GM12872 (cell line): ENCODE measurements at regions not wholly inside any gene's neighbourhood (a gene's known extent, or its start where the extent isn't known, plus 50 kb on each side); places are given as distances from the start of the nearest gene placed in this dataset.

Source experiments
- TF ChIP-seq, protein P1 (sequence below): IDR thresholded peaks from 3 replicates; pipeline ENCODE4 v1.5.1; 2011; ENCODE audit warnings: low read depth, mild to moderate bottlenecking, low read length, moderate library complexity; ENCODE audit not compliant: insufficient read depth

DNA sequence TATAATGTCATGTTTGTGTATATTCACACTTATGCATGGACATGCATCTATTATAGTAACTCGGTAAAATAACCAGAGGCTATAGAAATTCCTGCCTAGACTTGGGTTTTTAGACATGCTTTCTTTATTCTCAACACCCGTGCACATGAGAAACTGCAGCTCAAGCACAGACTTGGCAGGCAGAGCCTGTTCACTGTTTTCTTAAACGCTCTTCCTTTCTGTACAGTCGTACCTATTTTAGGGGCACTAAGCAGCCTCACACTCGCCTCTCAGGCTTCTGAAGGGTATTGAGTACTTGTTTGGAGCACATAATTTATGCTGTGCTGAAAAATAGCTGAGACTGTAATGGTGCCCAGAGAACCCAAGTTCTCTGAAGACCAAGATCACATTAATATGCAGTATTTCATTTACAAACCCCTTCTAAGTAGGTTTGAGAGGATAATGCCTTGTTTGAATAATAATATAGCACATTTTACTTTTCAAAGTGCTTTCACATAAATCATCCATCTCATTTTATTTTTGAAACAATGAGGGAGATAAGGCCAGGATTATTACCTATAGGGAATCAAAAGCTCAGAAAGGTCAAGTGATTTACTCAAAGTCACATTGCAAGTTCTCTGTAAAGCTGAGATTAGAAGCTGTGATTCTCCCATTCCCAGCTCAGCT lies 429.9 kb downstream of the SPRY2 start:
- TF ChIP-seq, protein P1, sequence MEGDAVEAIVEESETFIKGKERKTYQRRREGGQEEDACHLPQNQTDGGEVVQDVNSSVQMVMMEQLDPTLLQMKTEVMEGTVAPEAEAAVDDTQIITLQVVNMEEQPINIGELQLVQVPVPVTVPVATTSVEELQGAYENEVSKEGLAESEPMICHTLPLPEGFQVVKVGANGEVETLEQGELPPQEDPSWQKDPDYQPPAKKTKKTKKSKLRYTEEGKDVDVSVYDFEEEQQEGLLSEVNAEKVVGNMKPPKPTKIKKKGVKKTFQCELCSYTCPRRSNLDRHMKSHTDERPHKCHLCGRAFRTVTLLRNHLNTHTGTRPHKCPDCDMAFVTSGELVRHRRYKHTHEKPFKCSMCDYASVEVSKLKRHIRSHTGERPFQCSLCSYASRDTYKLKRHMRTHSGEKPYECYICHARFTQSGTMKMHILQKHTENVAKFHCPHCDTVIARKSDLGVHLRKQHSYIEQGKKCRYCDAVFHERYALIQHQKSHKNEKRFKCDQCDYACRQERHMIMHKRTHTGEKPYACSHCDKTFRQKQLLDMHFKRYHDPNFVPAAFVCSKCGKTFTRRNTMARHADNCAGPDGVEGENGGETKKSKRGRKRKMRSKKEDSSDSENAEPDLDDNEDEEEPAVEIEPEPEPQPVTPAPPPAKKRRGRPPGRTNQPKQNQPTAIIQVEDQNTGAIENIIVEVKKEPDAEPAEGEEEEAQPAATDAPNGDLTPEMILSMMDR, result no peak

DNA sequence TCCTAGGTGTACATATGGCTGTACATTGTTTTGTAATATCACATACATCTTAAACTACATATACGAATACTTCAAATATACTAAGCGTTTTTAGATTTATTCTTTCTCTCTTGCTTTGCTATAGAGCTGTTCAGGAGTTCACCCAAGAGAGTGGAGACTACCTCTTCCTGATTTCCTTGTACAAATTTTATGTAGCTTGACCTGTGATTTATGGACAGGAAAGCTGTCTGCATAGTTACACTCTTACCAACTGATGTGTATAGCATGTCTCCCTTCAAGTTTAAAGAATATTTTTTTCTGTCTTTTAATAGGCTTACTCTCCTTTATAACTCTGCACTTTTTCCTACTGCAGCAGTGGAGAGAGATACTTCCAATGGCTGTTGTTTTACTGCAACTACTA lies 428.7 kb downstream of the NDFIP2 start:
- TF ChIP-seq, protein P1, result no peak

DNA sequence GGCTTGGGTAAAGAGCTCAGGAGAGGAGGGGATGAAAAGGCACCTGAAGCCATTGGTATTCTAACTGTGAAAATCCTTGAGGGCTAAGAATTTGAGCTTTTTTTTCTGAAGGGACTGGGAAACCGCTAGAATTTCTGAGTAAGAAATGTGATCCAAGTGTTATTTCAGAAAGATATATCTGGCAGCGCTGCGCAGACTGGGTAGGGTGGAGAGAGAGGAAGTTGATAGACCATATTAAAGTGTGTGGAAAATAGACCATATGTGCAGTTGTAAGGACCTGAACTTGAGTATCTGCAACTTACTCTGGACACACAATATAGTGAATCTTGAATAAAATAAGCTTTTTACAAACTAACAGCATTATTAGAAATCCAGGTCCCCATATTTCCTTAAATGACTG lies 427.4 kb downstream of the NDFIP2 start:
- TF ChIP-seq, protein P1, result no peak

DNA sequence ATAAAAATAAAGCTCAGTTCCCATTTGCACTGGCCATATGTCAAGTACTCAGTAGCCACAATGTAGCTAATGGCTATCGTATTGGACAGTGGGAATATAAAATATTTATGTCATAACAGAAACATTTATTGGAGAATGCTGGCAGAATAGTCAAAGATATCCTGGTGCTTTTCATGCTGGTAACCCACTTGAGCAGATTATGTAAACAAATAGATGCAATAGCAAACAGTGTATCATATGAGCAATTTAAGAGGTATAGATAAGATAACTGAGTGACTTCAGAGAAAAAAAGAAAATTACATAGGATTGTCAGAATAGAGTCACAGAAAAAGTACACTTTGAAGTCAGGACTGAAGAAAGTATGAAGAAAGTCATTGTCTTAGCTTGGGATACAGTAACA lies 426.6 kb downstream of the NDFIP2 start:
- TF ChIP-seq, protein P1, result no peak

DNA sequence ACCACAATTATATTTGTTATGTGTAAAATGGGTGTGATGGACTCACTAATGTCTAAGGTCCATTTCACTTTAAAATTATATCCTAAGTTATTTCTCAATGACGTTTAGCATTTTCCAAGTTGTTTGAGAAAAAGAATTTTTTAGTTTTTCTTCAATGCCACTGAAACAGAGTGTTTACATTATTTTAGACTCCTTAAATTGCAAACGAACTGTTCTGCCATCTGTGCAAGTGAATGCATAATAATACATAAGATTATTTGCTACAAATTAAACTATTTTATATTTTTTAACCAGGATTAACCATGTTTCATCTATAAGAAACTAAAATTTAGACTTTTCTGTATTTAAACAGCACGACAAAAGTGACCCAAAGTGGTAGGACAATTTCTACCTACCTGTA lies 425.4 kb downstream of the NDFIP2 start:
- TF ChIP-seq, protein P1, result no peak

DNA sequence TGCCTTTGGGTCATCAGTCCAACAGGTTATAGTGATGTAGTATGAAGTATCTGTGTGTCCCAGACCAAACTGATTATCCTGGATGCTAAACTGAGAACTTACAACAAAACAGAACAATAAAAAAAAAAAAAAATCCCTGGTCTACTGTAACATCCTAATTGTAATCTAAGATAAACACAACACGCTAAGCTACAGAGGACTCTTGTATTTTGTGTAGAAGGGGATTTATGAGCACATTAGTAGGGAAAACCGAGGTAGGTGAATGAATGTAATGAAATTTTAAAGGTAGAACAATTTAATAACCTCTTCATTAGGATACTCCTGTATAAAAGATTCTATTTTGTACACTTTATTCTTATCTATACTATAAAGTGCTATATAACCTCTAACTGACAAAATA lies 424.1 kb downstream of the NDFIP2 start:
- TF ChIP-seq, protein P1, result no peak

DNA sequence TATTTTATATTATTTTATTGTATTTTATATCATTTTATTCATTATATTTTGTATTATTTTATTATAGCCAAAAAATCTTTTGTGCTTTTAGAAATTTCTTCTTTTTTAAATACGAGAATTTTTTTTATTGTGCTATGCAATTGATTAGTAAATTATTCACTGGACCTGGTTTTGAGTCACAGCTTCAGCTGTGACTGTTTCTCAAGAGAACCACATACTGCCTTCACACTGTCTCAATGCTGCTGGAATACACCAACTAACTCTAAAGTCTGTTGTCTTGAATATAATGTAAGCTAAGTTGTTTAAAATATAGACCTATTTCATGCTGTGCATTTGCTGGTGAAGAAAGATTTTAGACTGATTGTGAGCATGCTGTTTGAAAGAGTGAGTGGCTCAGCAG lies 423.6 kb downstream of the NDFIP2 start:
- TF ChIP-seq, protein P1, result no peak
